Right ventricle myocardium superior (tissue), 1 donor: ENCODE measurements at regions not wholly inside any gene's neighbourhood (a gene's known extent, or its start where the extent isn't known, plus 50 kb on each side); places are given as distances from the start of the nearest gene placed in this dataset.
"Not testable (repeated sequence)": the region's sequence is repeated elsewhere in the genome, so short reads cannot be mapped to it uniquely, and the experiment has no call there.

Experiments used
- ATAC-seq: fragments of 200-7000 bp; cut with Tn5 transposase; one replicate; pipeline ENCODE4 v1.9.1; 2020; ENCODE audit warnings: mild to moderate bottlenecking; ENCODE audit not compliant: poor library complexity
- DNase-seq: peaks from one replicate; pipeline ENCODE4 v3.0.0-alpha.2; 2020
- intact Hi-C: fragments of 100-400 bp; cut with DNase I; formaldehyde crosslinking; loops from one replicate; pipeline ENCODE4 v1.11.2; 2022
- donor health status: DM: no; HTN: yes; CAD: no; lungs with severe emphysema.

DNA sequence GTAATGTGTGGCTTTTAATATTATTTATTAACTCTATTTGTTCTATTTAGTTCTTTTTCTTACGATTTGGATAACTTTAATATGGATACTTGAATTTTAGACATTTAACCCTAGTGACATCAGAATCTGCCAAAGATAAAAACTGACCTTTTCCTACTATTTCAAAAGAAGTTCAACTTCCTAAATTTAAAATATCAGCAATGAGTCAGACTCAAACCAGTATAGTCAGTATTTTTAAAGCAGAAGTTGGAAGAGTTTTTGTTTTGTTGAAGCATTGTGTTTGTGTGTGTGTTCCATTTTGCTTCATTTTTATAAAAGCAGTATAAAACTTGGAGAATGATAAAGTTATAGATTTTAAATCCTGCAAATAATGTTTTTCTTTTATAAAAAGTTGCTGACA, 251.8 kb upstream of the RASA1 start:
- DNase-seq (no peak), ATAC-seq (no peak)
- intact Hi-C loops, result no loop called here

DNA sequence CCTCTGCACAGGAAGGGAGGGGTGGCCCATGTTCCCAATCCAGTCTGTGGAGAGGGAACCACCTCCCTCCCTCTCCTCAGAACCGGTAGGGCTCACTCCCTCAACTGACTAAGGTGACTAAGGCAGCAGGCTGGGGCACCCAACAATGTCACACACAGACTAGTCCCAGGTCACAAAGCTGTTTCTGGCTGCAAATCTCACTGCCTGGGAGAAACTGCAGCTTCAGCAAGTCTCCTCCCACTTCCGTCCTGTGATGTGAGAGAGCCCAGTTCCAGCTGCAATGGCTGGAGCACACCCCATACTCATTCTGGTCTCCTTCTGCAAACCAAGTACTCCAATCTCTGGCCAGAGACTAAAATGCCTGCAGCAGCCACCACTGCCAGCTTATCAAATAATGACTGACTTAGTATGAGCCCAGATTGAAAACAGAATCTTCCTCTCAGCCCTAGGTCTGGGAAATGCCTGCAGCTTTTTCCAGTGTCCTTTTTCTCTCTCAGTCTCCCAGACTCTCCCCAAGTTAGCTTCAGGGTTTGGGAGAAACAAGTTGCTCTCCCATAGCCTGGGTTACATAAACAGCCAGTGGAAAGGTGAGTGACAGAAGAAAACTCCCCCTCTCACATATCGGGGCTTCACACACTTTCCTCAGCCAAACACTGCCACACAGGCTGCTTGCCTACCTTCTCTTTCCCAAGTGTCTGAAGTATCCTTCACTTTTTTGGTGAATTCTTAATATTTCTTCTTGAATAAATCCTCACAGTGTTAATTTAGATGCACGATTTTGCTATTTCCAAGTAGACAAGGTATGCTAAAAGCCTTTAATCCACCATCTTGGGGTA, 247.4 kb upstream of the RASA1 start:
- no peak for DNase-seq
- peak; percentile 94 for ATAC-seq
- intact Hi-C loops, result no loop called here

DNA sequence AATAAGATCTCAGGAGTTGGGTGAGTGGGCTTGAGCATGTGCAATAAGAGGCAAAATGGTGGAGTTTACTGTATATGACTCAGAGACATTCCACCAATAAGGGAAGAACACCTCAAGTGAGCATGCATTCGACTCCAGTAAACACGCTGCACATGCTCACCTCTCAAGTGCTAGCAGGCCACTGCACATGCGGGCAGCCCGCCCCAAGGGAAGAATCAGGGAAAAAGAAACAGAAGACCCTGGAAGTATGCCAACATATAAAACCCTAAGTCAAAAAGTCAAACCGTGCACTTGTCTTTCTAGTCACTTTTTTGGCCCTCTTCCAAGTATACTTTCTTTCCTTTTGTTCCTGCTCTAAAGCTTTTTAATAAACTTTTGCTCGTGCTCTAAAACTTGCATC, 245.3 kb upstream of the RASA1 start:
- ATAC-seq (no peak), DNase-seq (no peak)
- intact Hi-C loops, result no loop called here

DNA sequence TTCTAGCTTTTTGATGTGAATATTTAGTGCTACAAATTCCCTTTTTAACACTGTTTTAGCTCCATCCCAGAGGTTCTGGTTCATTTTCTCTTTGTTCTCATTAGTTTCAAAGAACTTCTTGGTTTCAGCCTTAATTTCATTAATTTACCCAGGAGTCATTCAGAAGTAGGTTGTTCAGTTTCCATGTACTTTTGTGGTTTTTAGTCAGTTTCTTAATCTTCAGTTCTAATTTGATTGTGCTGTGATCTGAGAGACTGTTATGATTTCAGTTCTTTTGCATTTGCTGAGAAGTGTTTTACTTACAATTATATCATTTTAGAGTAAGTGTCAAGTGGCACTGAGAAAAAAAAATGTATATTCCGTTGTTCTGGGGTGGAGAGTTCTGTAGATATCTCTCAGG, 240.1 kb upstream of the RASA1 start:
- no peak for DNase-seq
- intact Hi-C loops, result no loop called here
- ATAC-seq, result no peak

DNA sequence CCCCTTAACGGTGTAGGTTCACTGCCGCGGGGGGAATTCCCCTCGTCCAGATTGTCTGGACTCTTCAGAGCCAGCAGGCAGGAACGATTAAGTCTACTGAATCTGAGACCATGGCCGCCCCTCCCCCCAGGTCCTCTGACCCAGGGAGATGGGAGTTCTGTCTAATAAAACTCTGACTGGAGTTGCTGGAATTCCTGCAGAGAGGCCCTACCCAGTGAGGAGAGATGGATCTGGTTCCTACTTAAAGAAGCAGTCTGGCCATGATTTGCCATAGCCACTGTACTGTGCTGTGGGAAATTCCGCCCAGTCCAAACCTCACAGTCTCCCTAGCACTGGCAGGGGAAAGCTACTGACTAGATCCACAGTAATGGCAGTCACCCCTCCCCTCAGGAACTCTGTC, 237.7 kb upstream of the RASA1 start:
- intact Hi-C loops, result no loop called here
- ATAC-seq (no peak), DNase-seq (no peak)

DNA sequence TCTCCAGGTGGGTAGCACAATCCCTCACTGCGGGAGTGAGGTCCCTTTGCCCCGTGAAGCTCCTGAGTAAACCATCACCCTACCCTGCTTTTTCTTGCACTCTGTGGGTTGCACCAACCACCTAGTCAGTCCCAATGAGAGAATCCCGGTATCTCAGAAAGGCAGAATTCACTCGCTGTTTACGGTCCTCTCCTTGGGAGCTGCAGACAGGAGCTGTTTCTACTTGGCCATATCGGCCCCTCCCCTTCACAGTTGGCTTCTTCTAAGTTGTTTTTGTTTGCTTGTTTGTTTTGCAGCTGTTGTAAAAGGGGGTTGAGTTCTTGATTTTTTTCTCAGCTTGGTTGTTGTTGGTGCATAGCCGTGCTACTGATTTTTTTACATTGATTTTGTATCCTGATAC, 237.0 kb upstream of the RASA1 start:
- DNase-seq, result no peak
- ATAC-seq, result no peak
- intact Hi-C loops, result no loop called here

DNA sequence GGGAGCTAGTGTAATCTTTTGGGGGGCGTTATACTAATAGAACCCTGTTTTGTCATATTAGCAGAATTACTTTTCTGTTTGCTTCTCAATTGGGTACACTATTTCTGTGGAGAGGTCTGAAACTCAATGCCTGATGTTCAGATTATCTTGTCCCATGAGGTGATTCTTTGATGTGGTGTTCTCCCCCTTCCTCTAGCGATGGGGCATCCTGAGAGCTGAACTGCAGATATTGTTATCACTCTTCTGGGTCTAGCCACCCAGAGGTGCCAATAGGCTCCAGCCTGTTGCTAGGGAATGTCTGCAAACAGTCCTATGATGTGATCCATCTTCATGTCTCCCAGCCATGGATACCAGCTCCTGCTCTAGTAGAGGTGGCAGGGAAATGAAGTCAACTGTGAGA, 233.1 kb upstream of the RASA1 start:
- intact Hi-C loops, result no loop called here
- ATAC-seq (no peak), DNase-seq (no peak)

DNA sequence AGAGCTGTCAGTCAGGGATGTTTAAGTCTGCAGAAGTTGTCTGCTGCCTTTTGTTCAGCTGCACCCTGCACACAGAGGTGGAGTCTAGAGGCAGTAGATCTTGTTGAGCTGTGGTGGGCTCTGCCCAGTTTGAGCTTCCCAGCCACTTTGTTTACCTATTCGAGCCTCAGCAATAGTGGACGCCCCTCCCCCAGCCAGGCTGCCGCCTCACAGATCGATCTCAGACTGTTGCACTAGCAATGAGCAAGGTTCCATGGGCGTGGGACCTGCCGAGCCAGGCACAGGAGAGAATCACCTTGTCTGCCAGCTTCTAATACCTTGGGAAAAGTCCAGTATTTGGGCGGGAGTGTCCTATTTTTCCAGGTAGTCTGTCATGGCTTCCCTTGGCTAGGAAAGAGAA, 225.1 kb upstream of the RASA1 start:
- DNase-seq (no peak), ATAC-seq (no peak)
- intact Hi-C loops, result no loop called here

DNA sequence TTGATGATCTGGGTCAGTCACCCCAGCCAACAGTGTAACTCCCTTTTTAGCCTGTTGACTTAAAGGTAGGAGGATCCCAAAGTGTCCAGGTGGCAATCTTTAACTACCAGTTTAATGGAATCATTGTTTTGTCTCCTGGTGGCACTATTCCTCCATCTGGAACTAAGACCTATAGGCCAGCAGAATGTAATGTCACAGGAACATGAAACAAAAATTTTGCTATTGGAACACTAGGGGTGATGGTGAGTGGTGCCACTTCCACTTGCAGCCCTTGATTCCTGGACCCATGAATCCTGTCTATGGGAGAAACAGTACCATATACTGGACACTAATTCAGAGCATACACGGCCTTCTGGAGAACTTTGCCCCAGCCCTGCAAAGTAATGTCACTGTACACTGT, 219.5 kb upstream of the RASA1 start:
- intact Hi-C loops, result no loop called here
- DNase-seq (no peak), ATAC-seq (no peak)

DNA sequence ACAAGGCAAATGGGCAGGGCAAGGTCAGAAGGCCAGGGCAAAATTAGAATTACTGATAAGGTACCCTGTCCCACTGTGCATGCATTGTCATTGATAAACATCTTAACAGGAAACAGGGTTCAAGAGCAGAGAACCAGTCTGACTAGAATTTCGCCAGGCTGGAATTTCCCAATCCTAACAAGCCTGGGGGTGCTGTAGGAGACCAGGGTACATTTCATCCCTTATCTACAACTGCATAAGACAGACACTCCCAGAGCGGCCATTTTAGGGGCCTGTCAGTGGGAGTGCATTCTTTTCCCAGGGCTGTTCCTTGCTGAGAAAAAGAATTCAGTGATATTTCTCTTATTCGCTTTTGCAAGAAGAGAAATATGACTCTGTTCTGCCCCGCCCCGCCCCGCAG, 218.7 kb upstream of the RASA1 start:
- not testable (repeated sequence) for ATAC-seq

DNA sequence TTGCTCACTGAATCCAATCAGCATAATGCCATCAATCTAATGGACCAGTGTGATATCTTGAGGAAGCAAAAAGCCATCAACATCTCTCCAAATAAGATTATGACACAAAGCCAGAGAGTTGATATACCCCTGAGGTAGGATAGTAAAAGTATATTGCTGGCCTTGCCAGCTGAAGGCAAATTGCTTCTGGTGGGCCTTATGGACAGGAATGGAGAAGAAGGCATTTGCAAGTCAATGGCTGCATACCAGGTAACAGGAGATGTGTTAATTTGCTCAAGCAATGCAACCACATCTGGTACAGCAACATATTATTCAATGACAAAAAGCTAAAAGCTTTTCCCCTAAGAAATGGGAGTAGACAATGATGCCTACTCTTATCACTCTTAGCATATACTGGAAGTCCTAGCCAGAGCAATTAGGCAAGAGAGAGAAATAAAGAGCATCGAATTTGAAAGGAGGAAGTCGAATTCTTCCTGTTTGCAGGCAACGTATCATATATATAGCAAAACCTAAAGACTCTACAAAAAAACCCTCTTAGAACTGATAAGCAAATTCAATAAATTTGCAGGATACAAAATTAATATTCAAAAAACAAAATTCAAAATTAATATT, 216.1 kb upstream of the RASA1 start:
- no peak for ATAC-seq

More for the DNA sequence above, 218.7 kb upstream of the RASA1 start:
- intact Hi-C loops, DNase-seq: not testable (repeated sequence)

DNA sequence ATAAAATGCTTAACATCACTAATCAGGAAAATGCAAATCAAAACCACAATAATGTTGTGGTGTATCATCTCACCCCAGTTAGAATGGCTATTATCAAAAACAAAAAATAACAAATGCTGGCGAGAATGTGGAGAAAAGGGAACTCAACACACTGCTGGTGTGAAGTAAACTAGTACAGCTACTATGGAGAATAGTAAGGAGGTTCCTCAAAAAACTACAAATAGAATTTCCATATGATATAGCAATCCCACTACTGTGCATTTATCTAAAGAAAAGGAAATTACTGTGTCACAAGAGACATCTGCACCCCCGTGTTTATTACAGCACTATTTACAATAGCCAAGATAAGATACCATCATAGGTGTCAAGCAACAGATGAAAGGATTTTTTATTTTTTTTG, 214.5 kb upstream of the RASA1 start:
- no peak for ATAC-seq
- no peak for DNase-seq
- intact Hi-C loops, result no loop called here

More for the DNA sequence above, 216.1 kb upstream of the RASA1 start:
- intact Hi-C loops, result no loop called here
- no peak for DNase-seq

DNA sequence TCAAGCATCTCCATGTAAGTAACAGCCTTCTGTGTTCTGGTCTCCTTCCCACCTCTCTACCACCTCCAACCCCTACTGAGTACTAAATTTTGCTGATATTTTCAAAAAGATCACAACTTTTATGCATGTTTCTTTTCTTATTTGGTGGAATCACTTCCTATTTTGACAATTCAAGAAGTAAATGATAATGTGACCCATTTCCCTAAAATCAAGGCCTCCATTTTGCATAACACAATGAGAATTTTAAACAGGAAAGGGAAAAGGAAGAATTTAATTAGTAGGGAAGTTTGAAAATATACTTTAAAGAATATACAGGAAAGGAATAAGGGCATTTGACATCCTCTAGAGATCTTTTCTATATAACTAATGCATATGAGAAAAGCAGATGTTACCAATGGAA, 212.9 kb upstream of the RASA1 start:
- intact Hi-C loops, result no loop called here
- no peak for ATAC-seq
- no peak for DNase-seq

DNA sequence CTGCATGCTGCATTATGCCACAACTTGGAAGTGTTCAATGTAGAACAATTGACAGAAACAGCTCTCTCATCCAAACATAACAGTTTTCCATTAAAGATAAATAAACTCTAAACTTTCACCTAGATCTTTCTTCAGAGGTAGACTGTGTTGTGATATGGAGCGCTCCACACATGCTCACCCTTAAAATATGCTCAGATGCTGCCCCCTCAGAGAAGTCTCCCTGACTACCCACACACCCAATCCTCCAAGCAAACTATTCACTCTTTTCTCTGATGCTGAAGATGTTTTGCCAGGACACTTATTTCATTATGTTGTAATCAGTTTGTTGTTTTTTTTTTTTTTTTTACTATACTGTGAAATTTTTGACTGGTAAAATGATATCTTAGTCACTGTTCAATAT, 206.6 kb upstream of the RASA1 start:
- no peak for ATAC-seq
- no peak for DNase-seq
- intact Hi-C loops, result no loop called here

DNA sequence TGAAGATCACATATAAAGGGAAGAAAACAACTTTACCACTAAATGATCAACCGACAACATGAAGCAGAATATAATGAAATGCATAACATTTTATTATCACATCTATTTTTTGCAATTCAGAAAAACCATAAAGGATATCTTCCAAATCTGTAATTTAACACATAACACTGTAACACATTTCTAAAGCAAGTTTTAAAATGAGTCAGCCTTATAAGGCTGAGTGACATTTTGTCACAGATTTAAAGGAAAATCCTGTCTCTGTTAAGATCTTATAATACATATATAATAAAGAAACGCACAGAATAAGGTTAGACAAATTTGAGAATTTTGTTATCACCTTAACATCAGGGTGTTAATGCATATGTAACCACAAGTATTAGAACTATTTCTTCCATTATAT, 198.4 kb upstream of the RASA1 start:
- ATAC-seq (no peak), DNase-seq (no peak)
- intact Hi-C loops, result no loop called here

DNA sequence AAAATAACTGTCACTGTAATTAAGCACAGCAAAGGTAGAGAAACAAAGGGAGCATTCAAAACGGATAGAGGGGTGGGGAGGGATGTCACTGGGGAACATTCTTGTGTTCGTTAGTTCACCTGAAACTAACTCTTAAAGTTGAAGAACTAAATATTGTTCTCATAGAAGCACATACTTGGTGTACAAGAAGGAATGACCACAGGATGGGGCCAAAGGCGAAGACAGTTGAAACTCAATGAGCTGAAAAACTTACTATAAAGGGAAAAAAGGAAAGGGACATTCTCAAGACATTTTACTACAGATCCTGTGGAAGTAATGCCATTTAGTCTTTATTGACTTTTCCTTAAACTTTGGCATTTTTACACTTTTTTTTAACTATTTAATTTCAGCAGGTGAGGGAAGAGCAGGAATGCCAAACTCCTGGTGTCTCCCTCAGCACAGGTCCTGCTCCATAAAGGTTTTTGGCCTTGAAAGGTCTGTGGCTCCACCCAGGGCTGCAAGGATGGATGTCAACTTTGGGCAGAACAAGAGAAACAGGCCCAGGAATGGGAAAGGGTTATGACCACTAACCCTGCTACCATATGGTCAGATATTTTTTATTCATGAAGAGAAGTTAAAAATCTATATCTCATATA, 197.6 kb upstream of the RASA1 start:
- intact Hi-C loops, result no loop called here
- no peak for DNase-seq
- ATAC-seq, result no peak

DNA sequence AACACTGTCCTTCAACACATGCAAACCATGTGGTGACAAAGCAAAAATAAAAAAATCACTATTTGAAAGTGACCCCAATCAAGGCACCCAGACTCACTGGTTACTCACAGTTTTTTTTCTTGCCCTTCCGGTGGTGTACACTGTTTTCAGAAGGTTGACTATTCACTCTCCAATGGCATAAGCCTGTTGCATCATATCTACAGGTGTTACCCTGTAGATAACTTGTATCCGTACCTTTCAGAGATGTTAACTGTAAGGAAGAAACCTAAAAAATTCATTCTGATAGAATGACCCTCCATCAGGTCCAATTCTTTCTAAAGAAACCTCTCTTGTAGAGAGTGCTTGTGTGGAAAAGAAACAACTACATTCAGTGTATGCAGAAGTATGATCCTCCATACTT, 193.6 kb upstream of the RASA1 start:
- DNase-seq, result no peak
- intact Hi-C loops, result no loop called here

DNA sequence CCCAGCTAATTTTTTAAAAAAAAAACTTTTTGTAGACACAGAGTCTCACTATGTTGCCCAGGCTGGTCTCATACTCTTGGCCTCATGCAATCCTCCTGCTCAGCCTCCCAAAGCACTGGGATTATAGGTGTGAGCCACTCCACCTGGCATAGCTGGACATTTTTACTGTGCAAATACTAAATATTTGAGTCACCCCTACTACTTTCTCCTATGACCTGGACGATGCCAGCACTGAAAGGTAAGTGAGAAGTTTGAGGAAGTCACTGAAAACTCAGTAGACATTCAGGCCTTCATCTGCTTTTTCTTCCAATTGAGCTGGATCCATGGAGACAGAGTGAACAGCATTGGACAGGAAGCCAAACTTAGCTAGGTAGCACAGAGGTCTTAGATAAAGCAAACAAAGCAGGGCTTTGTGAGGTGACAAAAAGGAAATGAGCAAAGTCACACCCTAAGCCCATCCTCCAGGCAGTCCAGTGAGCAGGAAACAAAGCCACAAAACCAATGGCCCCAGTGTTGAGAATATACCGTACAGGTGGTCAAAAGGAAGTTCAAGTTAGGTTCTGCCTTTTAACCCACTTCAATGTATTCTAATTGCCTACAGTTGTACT, 192.6 kb upstream of the RASA1 start:
- ATAC-seq, result no peak
- intact Hi-C loops, result no loop called here
- DNase-seq, result no peak

More for the DNA sequence above, 193.6 kb upstream of the RASA1 start:
- ATAC-seq, result no peak

DNA sequence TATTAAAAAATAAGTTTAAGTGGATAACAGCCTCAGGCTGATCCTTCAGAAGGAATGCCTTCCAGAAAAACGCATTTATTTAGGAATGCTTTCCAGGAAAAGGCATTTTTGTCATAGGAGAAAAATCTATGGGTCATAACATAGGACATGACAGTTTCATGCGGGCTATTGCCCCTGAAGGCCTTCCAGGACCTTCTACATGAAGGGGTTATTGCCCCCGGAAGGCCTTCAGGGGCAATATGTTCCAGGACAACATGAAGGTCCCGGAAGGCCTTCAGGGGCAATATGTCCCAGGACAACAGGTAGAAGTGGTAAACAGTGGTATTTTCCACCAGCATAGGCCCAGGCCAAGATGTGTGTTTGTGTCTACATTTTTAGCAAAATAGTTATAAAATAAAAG, 191.3 kb upstream of the RASA1 start:
- ATAC-seq, result no peak
- intact Hi-C loops, result no loop called here

DNA sequence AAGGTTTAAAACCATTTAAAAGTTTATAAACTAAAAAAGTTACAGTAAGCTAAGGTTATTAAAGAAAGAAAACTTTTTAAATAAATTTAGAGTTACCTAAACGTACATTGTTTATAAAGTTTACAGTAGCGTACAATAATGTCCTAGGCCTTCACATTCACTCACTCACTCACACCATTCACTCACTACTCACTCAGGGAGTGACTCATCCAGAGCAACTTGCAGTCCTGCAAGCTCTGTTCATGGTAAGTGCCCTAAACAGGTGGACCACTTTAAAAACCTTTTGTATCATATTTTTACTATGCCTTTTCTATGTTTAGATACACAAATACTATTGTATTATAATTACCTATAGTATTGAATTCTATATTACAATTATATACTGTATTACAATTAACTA, 190.8 kb upstream of the RASA1 start:
- DNase-seq (no peak), ATAC-seq (no peak)
- intact Hi-C loops, result no loop called here

More for the DNA sequence above, 191.3 kb upstream of the RASA1 start:
- DNase-seq, result no peak
